Stimulated activated CD4-positive, alpha-beta T cell treated with anti-CD3 and anti-CD28 coated beads, Interleukin-1b, Interleukin-23, amount 100 ng/mL, for 24 hours (primary cell): ENCODE measurements at regions not wholly inside any gene's neighbourhood (a gene's known extent, or its start where the extent isn't known, plus 50 kb on each side); places are given as distances from the start of the nearest gene placed in this dataset.

Experiments
- DNase-seq, 4 experiments: peaks; one replicate each; pipeline ENCODE4 v3.0.0-alpha.2; 2020; ENCODE audit warnings: low read depth in 4 of 4, low spot score in 1 of 4

- no peak for DNase-seq
These were observed 53.4 kb upstream of the STK17B start for GRCh38 chr2:196224756-196225155.

- no peak for DNase-seq
These were observed 53.8 kb upstream of the STK17B start for GRCh38 chr2:196225213-196225612.

- no peak for DNase-seq
These were observed 54.8 kb upstream of the STK17B start for GRCh38 chr2:196226058-196226706.

GRCh38 chr2:196226707-196227065 lies 55.3 kb upstream of the STK17B start:
- DNase-seq = no peak

- DNase-seq = no peak
These were observed 57.6 kb upstream of the STK17B start for GRCh38 chr2:196229013-196229412.

- no peak for DNase-seq
These were observed 58.9 kb upstream of the STK17B start for GRCh38 chr2:196230061-196230854.

- DNase-seq = no peak
These were observed 61.8 kb upstream of the STK17B start for GRCh38 chr2:196233021-196233804.

- no peak for DNase-seq
These were observed 62.6 kb upstream of the STK17B start for GRCh38 chr2:196233805-196234475.

- DNase-seq = peak in 1 of 4 experiments; percentile 51
These were observed 63.3 kb upstream of the STK17B start for GRCh38 chr2:196234672-196235071.

- no peak for DNase-seq
These were observed 67.5 kb upstream of the STK17B start for GRCh38 chr2:196238836-196239380.

GRCh38 chr2:196239622-196240587 lies 68.5 kb upstream of the STK17B start:
- DNase-seq = peak in 2 of 4 experiments; percentile 47 to 58

- DNase-seq = no peak
These were observed 69.8 kb upstream of the STK17B start for GRCh38 chr2:196241175-196241574.

- DNase-seq = no peak
These were observed 70.8 kb upstream of the STK17B start for GRCh38 chr2:196242131-196242620.

GRCh38 chr2:196244516-196244915 lies 73.1 kb upstream of the STK17B start:
- no peak for DNase-seq

- no peak for DNase-seq
These were observed 73.6 kb upstream of the STK17B start for GRCh38 chr2:196244966-196245365.

- DNase-seq = no peak
These were observed 74.2 kb upstream of the STK17B start for GRCh38 chr2:196245378-196246140.

GRCh38 chr2:196247114-196247975 lies 76.0 kb upstream of the STK17B start:
- DNase-seq = no peak

GRCh38 chr2:196247976-196248280 lies 76.5 kb upstream of the STK17B start:
- no peak for DNase-seq
